ENCODE measurements at regions not wholly inside any gene's neighbourhood (a gene's known extent, or its start where the extent isn't known, plus 50 kb on each side); places are given as distances from the start of the nearest gene placed in this dataset.

GRCh38 chr3:170780471-170780870 lies 89.5 kb downstream of the RPL22L1 start:
- DNase-seq: no peak

GRCh38 chr3:170778240-170779217 lies 91.5 kb downstream of the RPL22L1 start:
- DNase-seq: no peak

GRCh38 chr3:170777564-170777926 lies 92.5 kb downstream of the RPL22L1 start:
- DNase-seq: no peak

DNA sequence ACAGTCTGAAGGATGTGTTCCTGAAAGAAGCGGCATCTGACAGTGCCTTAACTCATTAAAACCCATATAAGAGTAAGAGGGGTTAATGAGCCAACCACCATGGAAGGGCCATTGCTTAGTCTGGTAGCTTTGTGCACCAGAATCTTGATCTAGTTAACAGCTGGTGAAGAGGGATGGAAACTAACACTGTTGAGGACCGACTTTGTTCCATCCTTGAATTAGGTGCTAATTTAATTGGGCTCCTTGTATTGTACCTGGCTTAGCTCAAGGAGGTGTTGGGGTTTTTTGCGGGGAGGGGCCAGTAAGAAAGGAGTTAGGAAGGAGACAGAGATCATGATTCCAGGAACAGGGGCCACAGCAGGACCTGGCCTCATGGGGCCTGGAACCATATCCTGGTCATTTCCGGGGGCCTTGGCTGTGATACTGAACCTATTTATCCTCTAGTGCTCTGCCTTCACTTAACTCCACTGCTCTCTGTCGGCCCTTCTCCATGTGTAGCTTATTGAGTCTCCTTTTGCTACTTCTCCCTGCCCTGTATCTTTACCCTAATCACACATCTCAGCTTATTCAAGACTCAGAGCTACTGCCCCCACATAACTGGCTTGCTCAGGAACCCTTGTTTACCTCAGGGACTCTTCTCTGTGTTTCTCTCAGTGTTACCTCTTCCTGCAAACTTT lies 93.0 kb downstream of the RPL22L1 start:
- DNase-seq: no peak

DNA sequence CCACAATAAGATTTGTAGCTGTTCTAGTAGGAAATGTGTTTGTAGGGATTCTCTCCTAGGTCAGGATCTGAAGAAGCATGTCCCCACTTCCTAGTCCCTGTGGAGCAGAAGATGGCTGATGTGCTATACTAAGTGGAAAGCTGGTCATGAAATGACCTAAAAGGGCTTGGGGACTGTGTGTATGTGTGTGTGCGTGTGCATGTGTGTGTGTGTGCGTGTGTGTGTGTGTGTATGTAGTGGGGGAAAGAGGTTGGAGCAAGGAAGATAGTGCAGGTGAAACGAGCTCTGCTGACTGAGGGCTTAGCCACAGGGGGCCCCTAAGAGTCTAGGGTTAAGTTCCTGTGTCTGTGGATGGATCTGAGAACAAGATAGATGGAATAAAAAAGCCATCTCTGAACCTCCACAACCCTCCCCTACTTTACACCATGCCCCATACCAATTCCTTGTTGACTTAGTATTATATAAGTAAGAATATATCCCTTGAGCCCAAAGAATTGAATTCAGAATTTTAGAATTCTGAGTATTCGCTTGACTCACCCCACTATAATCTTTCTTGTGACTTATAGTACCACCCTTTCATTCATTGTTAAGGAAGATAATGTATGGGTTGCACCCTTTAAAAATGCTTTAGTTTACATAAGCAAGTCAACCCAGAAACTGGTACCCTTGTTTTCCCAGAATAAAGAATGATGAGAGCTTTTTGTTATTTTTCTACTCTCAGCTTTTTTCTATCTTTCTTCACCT lies 96.1 kb downstream of the RPL22L1 start:
- DNase-seq: no peak

DNA sequence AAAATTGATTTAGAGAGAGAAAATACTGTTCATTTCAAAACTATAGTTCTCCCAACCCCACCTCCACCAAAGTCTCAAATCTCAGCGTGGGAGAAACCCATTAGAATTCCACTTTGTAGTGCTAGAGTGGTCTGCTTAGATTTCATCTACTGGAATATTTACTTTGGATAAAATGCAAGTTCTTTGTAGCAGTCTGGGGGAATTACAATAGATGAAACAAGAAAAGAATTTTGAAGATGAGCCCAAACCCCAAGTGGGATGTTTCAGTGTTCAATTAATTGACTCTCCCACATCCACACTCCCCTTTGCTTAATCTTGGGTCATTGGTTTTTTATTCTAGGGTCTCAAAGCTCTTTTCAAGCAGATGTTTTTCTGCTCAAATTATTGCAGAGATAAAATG lies 97.8 kb downstream of the RPL22L1 start:
- no peak for DNase-seq

- DNase-seq: no peak
Observed at GRCh38 chr3:170768334-170768801, 101.6 kb downstream of the RPL22L1 start.

DNA sequence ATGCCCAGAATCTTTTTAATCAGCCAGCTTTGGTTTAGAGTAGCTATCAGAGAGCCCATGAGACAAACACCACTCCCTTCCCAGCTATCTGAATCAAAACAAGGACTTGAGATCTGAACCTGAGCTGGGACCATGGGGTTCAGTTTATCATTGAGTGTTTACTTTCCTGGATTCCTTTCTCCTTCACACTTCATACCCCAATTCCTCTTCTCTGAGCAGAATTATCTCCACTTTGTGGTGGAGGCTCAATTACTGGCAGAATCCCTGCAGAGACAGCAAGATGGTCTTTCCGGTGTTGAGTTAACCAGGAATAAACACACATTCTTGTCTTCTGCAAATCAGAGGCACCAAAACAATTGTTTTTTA lies 102.4 kb downstream of the RPL22L1 start:
- DNase-seq: no peak

DNA sequence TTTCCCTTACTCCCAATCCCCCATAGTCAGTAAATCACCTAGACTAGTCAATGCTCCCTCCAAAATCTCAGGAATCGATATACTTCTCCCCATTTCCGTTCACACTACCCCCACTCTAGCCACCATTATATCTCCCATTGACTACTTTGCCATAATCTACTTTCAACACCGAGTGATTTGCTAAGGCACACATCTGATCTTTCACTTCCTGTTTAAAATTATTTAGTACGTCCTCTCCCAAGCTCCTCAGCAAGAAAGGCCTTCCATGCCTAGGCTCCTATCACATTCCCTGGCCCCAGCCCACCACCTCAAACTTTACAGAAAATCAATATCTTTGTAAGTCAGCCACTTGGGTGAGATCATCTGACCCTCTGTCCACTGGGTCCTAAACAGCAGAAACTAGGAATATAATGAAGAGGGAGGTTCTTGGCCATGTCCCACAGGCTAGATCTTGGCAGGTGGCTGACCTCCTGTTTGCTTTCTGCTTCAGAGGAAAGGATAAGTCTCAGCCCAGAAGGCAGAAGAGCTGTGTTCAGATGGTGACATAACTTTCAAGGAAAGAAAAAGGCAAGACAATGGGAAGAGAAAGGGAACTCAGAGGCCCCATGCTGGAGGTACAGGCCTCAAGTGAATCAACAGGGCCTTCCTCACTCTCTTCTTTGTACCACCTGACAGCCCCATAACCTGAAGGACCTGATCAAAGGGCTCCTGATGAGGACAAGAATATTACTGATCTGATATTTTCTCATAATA lies 103.0 kb downstream of the RPL22L1 start:
- no peak for DNase-seq

GRCh38 chr3:170766253-170766652 lies 103.7 kb downstream of the RPL22L1 start:
- no peak for DNase-seq

DNA sequence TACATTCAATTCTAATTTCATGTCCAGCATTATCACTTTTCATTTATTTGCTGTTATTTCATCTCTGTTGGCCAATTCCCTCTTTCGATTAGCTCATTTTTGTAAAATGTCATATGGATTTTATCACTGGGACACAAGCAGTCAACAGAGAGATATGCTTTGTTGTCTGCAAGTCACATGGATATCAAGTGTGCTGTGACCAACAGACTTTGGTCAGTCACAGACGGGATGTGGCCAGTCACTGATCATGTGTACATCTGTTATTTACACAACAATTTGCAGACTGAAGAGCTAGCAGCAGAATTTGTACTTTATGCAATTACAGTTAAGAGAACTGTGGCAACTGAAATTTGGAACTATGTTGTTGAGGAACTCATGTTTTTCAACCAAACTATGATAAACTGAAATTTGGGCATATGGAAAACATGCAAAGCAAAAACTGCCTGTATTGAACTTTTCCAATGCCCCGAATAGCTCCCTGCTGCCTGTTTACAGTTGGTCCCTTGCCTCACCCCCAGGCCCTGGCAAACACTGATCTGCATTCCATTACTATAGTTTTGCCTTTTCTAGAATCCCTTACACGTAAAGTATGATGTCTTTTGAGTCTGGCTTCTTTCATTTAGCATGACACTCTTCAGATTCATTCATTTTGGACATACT lies 104.4 kb downstream of the RPL22L1 start:
- no peak for DNase-seq

DNA sequence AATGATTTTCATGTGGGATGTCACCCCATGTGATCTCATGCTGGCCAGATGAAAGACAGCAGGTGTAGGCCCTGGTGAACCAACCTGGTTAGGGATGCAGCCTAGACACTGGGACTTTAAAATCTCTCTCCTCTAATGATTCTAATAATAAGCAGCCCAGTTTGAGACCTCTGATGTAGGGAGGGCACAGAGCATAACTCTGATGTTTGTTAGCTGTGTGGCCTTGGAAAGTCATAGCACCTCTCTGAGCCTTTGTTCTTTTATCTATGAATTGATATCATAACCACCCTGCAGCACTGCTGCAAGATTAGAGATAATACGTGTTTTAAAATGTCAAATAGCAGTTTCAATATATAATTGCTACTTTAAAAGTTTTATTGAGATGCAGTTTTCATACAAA lies 106.0 kb downstream of the RPL22L1 start:
- DNase-seq: no peak

DNA sequence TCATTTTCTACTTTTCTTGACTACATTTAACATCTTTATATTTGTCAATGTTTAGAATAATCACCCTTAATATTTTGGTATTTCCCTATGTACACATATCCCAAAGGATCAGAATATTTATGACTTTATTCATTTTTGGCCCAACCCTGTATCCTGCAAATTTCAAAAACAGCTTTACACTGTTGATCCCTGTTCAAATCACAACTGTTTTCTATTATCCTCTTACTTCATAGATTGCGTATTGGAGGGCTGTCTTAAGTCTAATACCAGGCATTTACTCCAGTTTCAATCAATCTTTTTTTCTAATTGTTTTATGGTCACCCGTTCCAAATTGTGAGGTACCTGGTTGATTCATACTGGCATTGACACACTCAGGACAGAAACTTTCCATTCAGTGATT lies 107.9 kb downstream of the RPL22L1 start:
- DNase-seq: no peak

- DNase-seq: no peak
Observed at GRCh38 chr3:170761103-170761502, 108.9 kb downstream of the RPL22L1 start.

DNA sequence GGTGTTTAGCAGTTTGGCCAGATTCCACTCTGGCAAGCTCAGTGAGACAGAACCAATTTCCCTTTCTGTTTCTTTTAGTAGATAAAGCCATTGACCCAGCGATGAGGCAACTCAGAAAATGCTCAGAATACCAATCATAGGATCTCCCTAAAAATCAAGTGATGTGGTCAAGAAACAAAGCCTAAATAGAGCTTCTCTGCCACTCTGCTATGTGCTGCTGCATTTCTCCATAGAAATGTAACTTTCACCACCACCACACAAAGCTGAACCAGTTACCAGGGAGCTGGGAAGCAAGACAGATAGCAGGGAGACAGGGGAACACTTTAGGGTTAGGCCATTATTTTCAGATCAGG lies 109.8 kb downstream of the RPL22L1 start:
- no peak for DNase-seq

GRCh38 chr3:170759511-170760173 lies 110.4 kb downstream of the RPL22L1 start:
- DNase-seq: no peak

DNA sequence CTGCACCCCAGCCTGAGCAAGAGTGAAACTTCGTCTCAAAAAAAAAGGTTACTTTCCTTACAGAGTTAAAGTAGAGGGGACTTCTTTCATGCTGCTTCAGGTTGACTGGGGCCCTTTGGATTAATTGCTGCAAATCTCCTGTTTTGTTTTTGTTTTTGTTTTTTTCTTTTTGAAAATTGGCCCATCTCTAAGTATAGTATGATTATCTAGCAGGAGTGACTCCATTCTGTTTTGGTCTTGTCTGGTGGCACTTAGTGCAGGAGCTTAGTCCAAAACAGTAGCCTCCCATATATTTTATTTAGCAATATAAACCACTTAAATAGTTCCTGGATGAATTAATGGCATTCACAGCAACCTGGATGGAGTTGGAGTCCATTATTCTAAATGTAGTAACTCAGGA lies 113.0 kb downstream of the RPL22L1 start:
- no peak for DNase-seq

- no peak for DNase-seq
Observed at GRCh38 chr3:170754311-170754693, 115.7 kb downstream of the RPL22L1 start.

DNA sequence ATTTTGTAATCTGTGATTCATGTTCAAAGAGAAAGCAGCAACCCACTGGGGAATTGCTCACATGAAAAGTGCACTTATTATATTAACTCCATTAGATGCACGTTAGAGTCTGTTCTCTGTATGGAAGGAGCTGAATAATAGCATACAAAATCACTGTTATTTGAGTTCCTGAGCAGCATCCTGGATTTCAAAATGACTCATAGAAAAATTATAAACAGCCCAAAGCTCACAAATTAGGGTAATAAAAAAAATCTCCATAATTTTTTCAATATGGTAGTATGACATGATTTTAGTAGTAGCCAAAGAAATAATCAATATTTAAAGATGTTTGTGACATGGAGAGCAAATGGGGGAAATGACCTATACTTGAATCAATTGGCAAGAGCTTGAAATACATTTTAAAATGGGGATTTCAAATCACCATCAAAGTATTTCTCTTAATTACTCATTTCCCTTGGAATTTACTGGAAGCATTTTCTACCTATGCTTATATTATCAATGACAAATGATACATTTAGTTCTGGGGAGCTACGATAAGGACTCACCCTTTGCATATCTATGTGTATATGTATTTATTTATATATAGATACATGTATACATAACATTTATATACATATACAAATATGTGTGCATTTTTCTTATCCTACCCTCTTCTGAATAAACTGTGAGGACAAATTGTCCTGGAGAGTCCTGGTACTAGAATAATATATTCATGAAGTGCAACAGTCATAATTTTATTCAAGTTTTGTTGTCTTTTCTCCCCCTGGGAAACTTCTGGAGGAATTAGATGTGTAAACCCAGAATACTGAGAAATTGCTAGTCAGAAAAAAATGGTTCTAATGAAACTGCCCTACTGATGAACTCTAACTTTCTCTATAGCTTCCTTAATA lies 116.3 kb downstream of the RPL22L1 start:
- DNase-seq: no peak

- DNase-seq: no peak
Observed at GRCh38 chr3:170752571-170753155, 117.3 kb downstream of the RPL22L1 start.
